Thoracic aorta (tissue), 2 donors: ENCODE measurements at regions not wholly inside any gene's neighbourhood (a gene's known extent, or its start where the extent isn't known, plus 50 kb on each side); places are given as distances from the start of the nearest gene placed in this dataset.

Experiments used
- ATAC-seq: fragments of 150-250 bp; one replicate; pipeline ENCODE4 v1.8.0; 2017; ENCODE audit warnings: low read depth; ENCODE audit not compliant: insufficient number of reproducible peaks, low FRiP score
- DNase-seq: peaks from one replicate; pipeline ENCODE4 v3.0.0-alpha.2; 2020; ENCODE audit warnings: low spot score
- H3K27ac ChIP-seq, 2 donors: fragments of 200-600 bp; sonication (generic); 1 replicate in 1 of 2; 2 replicates in 1 of 2; pipeline ENCODE4 v1.5.1; 2016; ENCODE audit warnings: mild to moderate bottlenecking in 2 of 2, moderate library complexity in 2 of 2
- H3K27me3 ChIP-seq: fragments of 200-600 bp; sonication (generic); replicated peaks from 2 replicates; pipeline ENCODE4 v1.6.0; 2016; ENCODE audit warnings: mild to moderate bottlenecking; ENCODE audit not compliant: insufficient read depth
- H3K36me3 ChIP-seq: fragments of 200-600 bp; sonication (generic); one replicate; pipeline ENCODE4 v1.5.1; 2016
- H3K4me1 ChIP-seq, 2 donors: fragments of 200-600 bp; sonication (generic); 1 replicate in 1 of 2; 2 replicates in 1 of 2; pipeline versions ENCODE4 v1.5.1 to v1.6.0; 2016; ENCODE audit warnings: low read depth in 2 of 2, mild to moderate bottlenecking in 1 of 2; ENCODE audit not compliant: control insufficient read depth in 1 of 2
- H3K4me3 ChIP-seq: fragments of 200-600 bp; sonication (generic); 2 replicates; pipeline ENCODE4 v1.5.1; 2016; ENCODE audit warnings: mild to moderate bottlenecking
- H3K9me3 ChIP-seq: fragments of 200-600 bp; sonication (generic); 2 replicates; pipeline ENCODE4 v1.5.1; 2016
- TF ChIP-seq, protein P1 (sequence below): fragments of 200-600 bp; sonication (generic); IDR thresholded peaks from one replicate; pipeline ENCODE4 v1.5.1; 2019; ENCODE audit warnings: antibody characterized with exemption

DNA sequence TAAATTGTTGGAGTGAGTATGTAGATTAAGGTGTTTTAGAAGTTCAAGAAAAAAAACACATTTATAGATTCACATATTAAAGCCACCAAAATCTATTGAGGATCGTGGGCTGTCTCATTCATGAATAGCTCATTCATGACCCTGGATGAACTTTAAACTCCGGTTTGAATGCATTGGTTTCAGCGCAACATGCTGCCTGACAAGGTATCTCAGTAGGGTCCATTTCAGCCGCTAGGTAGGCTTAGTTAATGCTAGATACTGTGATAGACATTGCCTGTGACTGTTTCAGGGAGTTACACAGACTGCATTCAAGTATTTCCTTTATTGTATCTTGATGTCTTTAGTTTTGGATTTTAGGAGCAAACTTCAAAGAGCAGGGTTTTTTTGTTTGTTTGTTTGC is 140.5 kb upstream of the POGK start:
- TF ChIP-seq, protein P1, sequence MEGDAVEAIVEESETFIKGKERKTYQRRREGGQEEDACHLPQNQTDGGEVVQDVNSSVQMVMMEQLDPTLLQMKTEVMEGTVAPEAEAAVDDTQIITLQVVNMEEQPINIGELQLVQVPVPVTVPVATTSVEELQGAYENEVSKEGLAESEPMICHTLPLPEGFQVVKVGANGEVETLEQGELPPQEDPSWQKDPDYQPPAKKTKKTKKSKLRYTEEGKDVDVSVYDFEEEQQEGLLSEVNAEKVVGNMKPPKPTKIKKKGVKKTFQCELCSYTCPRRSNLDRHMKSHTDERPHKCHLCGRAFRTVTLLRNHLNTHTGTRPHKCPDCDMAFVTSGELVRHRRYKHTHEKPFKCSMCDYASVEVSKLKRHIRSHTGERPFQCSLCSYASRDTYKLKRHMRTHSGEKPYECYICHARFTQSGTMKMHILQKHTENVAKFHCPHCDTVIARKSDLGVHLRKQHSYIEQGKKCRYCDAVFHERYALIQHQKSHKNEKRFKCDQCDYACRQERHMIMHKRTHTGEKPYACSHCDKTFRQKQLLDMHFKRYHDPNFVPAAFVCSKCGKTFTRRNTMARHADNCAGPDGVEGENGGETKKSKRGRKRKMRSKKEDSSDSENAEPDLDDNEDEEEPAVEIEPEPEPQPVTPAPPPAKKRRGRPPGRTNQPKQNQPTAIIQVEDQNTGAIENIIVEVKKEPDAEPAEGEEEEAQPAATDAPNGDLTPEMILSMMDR: no peak

GRCh38 chr1:166699613-166700012 is 139.7 kb upstream of the POGK start:
- TF ChIP-seq, protein P1: no peak

More for the DNA sequence above, 140.5 kb upstream of the POGK start:
- ATAC-seq (no peak), DNase-seq (no peak)
- H3K27ac ChIP-seq: no peak overlapping the region
- no peaks in the 10 kb centered on the region for H3K27me3 ChIP-seq
- H3K9me3 ChIP-seq: no peaks in the 10 kb centered on the region
- H3K4me3 ChIP-seq: no peak overlapping the region
- no peaks in the 10 kb centered on the region for H3K4me1 ChIP-seq
- no peaks in the 10 kb centered on the region for H3K36me3 ChIP-seq

GRCh38 chr1:166700696-166701095 is 138.6 kb upstream of the POGK start:
- no peak for DNase-seq
- TF ChIP-seq, protein P1: no peak
- Histone ChIP-seq H3K4me1 (no peaks in the 10 kb centered on the region), H3K27ac (no peak overlapping the region), H3K27me3 (no peaks in the 10 kb centered on the region), H3K4me3 (no peak overlapping the region), H3K9me3 (no peaks in the 10 kb centered on the region), H3K36me3 (no peaks in the 10 kb centered on the region)
- ATAC-seq: no peak

More at GRCh38 chr1:166699613-166700012, 139.7 kb upstream of the POGK start:
- H3K4me1 ChIP-seq: no peaks in the 10 kb centered on the region
- no peak for ATAC-seq
- H3K36me3 ChIP-seq: no peaks in the 10 kb centered on the region
- H3K27ac ChIP-seq: no peak overlapping the region
- no peak overlapping the region for H3K4me3 ChIP-seq
- DNase-seq: no peak
- no peaks in the 10 kb centered on the region for H3K27me3 ChIP-seq
- H3K9me3 ChIP-seq: no peaks in the 10 kb centered on the region

- TF ChIP-seq, protein P1: no peak
Observed at GRCh38 chr1:166701603-166702100, 137.6 kb upstream of the POGK start.

GRCh38 chr1:166703141-166703540 is 136.1 kb upstream of the POGK start:
- Histone ChIP-seq H3K27ac (no peak overlapping the region), H3K4me1 (no peaks in the 10 kb centered on the region), H3K36me3 (no peaks in the 10 kb centered on the region), H3K4me3 (no peak overlapping the region), H3K27me3 (no peaks in the 10 kb centered on the region), H3K9me3 (no peaks in the 10 kb centered on the region)
- TF ChIP-seq, protein P1: no peak
- ATAC-seq (no peak), DNase-seq (no peak)

More at GRCh38 chr1:166701603-166702100, 137.6 kb upstream of the POGK start:
- no peaks in the 10 kb centered on the region for H3K9me3 ChIP-seq
- H3K27me3 ChIP-seq: no peaks in the 10 kb centered on the region
- no peaks in the 10 kb centered on the region for H3K4me1 ChIP-seq
- no peak overlapping the region for H3K4me3 ChIP-seq
- no peaks in the 10 kb centered on the region for H3K36me3 ChIP-seq
- no peak overlapping the region for H3K27ac ChIP-seq
- no peak for ATAC-seq
- DNase-seq: no peak
